ENCODE measurements at regions not wholly inside any gene's neighbourhood (a gene's known extent, or its start where the extent isn't known, plus 50 kb on each side); places are given as distances from the start of the nearest gene placed in this dataset.

- no peak for TF ChIP-seq CTCF (IDR thresholded peaks at IDR 0.05; ENCODE audit: low read depth, low read length)
- TF ChIP-seq EZH2phosphoT487 (IDR thresholded peaks at IDR 0.05; ENCODE audit: low read depth), result no peak
These were observed 153.7 kb downstream of the TUSC7 start for GRCh38 chr3:116863270-116863770.

Measured in OCI-LY3 (cell line).